GM12878 (cell line): ENCODE measurements at regions not wholly inside any gene's neighbourhood (a gene's known extent, or its start where the extent isn't known, plus 50 kb on each side); places are given as distances from the start of the nearest gene placed in this dataset.

Experiments used
- ATAC-seq: fragments of 200-7000 bp; cut with Tn5 transposase; 3 replicates; pipeline ENCODE4 v1.9.1; 2020; ENCODE audit warnings: mild to moderate bottlenecking, moderate library complexity
- BruUV-seq: library from RNA; stranded (reverse); fragments of 400-500 nt; replicated peaks from 2 replicates; lab custom pipeline; 2021; lab: Mats Ljungman, UMichigan
- CTCF ChIA-PET: fragments of 300-600 bp; sonication (Branson Sonifier 250); formaldehyde crosslinking; extraction: SDS; loops from one replicate; lab custom pipeline; 2021; ENCODE audit warnings: inconsistent platforms; lab: Yijun Ruan, JAX
- POLR2A ChIA-PET: fragments of 350-600 bp; formaldehyde crosslinking; extraction: SDS; loops from one replicate; lab custom pipeline; 2021; ENCODE audit warnings: inconsistent platforms; lab: Charles Lee
- RAD21 ChIA-PET: fragments of 300-600 bp; sonication (Branson Sonifier 250); formaldehyde crosslinking; loops from one replicate; lab custom pipeline; 2023; ENCODE audit warnings: antibody characterized with exemption; ENCODE audit not compliant: unreplicated experiment; lab: Charles Lee
- SMC1A ChIA-PET: fragments of 300-600 bp; sonication (Branson Sonifier 250); formaldehyde crosslinking; loops from one replicate; lab custom pipeline; 2023; ENCODE audit not compliant: unreplicated experiment, uncharacterized antibody; lab: Charles Lee
- DNase-seq: peaks from one replicate; pipeline ENCODE4 v3.0.0-alpha.2; 2011; ENCODE audit warnings: low read depth, low spot score
- FAIRE-seq: peaks from 3 replicates; lab custom pipeline; 2011; peaks lifted over from hg19 to GRCh38; lab: Jason Lieb, UNC
- H2AFZ ChIP-seq: 2 replicates; pipeline ENCODE4 v1.6.0; 2011; ENCODE audit warnings: low read depth, low read length, control low read depth; ENCODE audit not compliant: control insufficient read depth
- H3K27ac ChIP-seq: 2 replicates; pipeline ENCODE4 v1.5.1; 2011; ENCODE audit warnings: control low read depth; ENCODE audit not compliant: control insufficient read depth, insufficient read depth
- H3K27me3 ChIP-seq, 2 experiments: replicated peaks in 1 of 2; 2 replicates each; pipeline versions ENCODE4 v1.6.0 to v1.6.1; 2011; ENCODE audit warnings: low read length in 1 of 2; ENCODE audit not compliant: control insufficient read depth in 2 of 2, insufficient read depth in 2 of 2
- H3K36me3 ChIP-seq, 2 experiments: 2 replicates each; pipeline ENCODE4 v1.5.1; 2011; ENCODE audit warnings: low read length in 1 of 2; ENCODE audit not compliant: control insufficient read depth in 2 of 2, insufficient read depth in 2 of 2
- H3K4me1 ChIP-seq: 2 replicates; pipeline ENCODE4 v1.6.1; 2011; ENCODE audit warnings: mild to moderate bottlenecking, low read length, moderate library complexity, mixed read lengths; ENCODE audit not compliant: control insufficient read depth, insufficient read depth
- H3K4me2 ChIP-seq: 2 replicates; pipeline ENCODE4 v1.6.0; 2011; ENCODE audit warnings: control low read depth; ENCODE audit not compliant: control insufficient read depth, insufficient read depth
- H3K4me3 ChIP-seq: fragments of 200-600 bp; sonication (generic); 2 replicates; pipeline ENCODE4 v1.5.1; 2016
- H3K79me2 ChIP-seq: 2 replicates; pipeline ENCODE4 v1.6.0; 2011; ENCODE audit warnings: low read length; ENCODE audit not compliant: control insufficient read depth, insufficient read depth
- H3K9ac ChIP-seq: 2 replicates; pipeline ENCODE4 v1.8.0; 2011; ENCODE audit warnings: low read length, control low read depth, mixed read lengths; ENCODE audit not compliant: control insufficient read depth, insufficient read depth
- H3K9me3 ChIP-seq: replicated peaks from 3 replicates; pipeline ENCODE4 v1.5.1; 2011; ENCODE audit warnings: mild to moderate bottlenecking, low read length; ENCODE audit not compliant: control insufficient read depth, insufficient read depth
- H4K20me1 ChIP-seq: 2 replicates; pipeline ENCODE4 v1.6.0; 2011; ENCODE audit not compliant: control insufficient read depth, insufficient read depth
- ATF3 ChIP-seq: IDR thresholded peaks from 2 replicates; pipeline ENCODE4 v1.6.1; 2011; ENCODE audit warnings: low read depth, mild to moderate bottlenecking, low read length, moderate library complexity, borderline replicate concordance; ENCODE audit errors: extremely low read depth
- BCLAF1 ChIP-seq: fragments of 450-650 bp; IDR thresholded peaks from 2 replicates; pipeline ENCODE4 v1.6.1; 2017; ENCODE audit warnings: antibody characterized with exemption, mild to moderate bottlenecking, moderate library complexity
- BMI1 ChIP-seq: fragments of 450-650 bp; IDR thresholded peaks from 2 replicates; pipeline ENCODE4 v1.6.1; 2016; ENCODE audit warnings: mild to moderate bottlenecking, moderate library complexity, borderline replicate concordance
- CBFB ChIP-seq: IDR thresholded peaks from 2 replicates; pipeline ENCODE4 v1.6.1; 2016; ENCODE audit warnings: antibody characterized with exemption, low read depth
- CBX3 ChIP-seq: fragments of 200-600 bp; sonication (generic); IDR thresholded peaks from 2 replicates; pipeline ENCODE4 v1.6.1; 2016; ENCODE audit warnings: low read depth, borderline replicate concordance
- CHD2 ChIP-seq: IDR thresholded peaks from 2 replicates; pipeline ENCODE4 v1.6.1; 2011; ENCODE audit warnings: low read depth, low read length, improper control_type of control experiment, borderline replicate concordance
- CUX1 ChIP-seq: IDR thresholded peaks from 2 replicates; pipeline ENCODE4 v1.6.1; 2012; ENCODE audit warnings: improper control_type of control experiment, low read depth, low read length; ENCODE audit not compliant: insufficient replicate concordance
- GATAD2B ChIP-seq: fragments of 450-650 bp; conservative IDR thresholded peaks from 2 replicates; pipeline ENCODE4 v1.6.1; 2017; ENCODE audit warnings: low read depth, mild to moderate bottlenecking, moderate library complexity
- HDAC2 ChIP-seq: fragments of 200-600 bp; sonication (generic); IDR thresholded peaks from 2 replicates; pipeline ENCODE4 v1.6.1; 2017
- HDGF ChIP-seq: fragments of 450-650 bp; IDR thresholded peaks from 2 replicates; pipeline ENCODE4 v1.6.1; 2016; ENCODE audit warnings: antibody characterized with exemption
- KDM1A ChIP-seq: fragments of 200-600 bp; sonication (generic); IDR thresholded peaks from 2 replicates; pipeline ENCODE4 v1.6.1; 2016; ENCODE audit warnings: borderline replicate concordance
- RAD21 ChIP-seq: IDR thresholded peaks from 2 replicates; pipeline ENCODE4 v1.6.1; 2011; ENCODE audit warnings: mild to moderate bottlenecking, low read depth, low read length, moderate library complexity; ENCODE audit not compliant: insufficient read depth
- SMARCA5 ChIP-seq: fragments of 450-650 bp; IDR thresholded peaks from 2 replicates; pipeline ENCODE4 v1.6.1; 2017; ENCODE audit warnings: mild to moderate bottlenecking
- STAT1 ChIP-seq: fragments of 450-650 bp; conservative IDR thresholded peaks from 2 replicates; pipeline ENCODE4 v1.6.1; 2014; ENCODE audit warnings: antibody characterized with exemption, mild to moderate bottlenecking
- SUZ12 ChIP-seq: fragments of 200-600 bp; sonication (generic); IDR thresholded peaks from one replicate; pipeline ENCODE4 v1.6.1; 2018; ENCODE audit warnings: antibody characterized with exemption, mild to moderate bottlenecking; ENCODE audit not compliant: unreplicated experiment
- WGBS: methylation state at CpG from one replicate; pipeline ENCODE4 v1.1.6; 2016; ENCODE audit warnings: low lambda C conversion rate; ENCODE audit not compliant: insufficient replicate concordance, insufficient coverage; ENCODE audit errors: missing lambda C conversion rate; 5-methylcytosine and 5-hydroxymethylcytosine counted together
- in situ Hi-C: fragments of 300-500 bp; cut with MboI; formaldehyde crosslinking; loops from 9 replicates; pipeline ENCODE4 v1.14.3; 2018; ENCODE audit warnings: mixed read lengths
- intact Hi-C: fragments of 100-400 bp; cut with micrococcal nuclease; formaldehyde crosslinking; loops from one replicate; pipeline ENCODE4 v1.14.2; 2022; ENCODE audit not compliant: unreplicated experiment

- no peak overlapping the region for H3K4me2 ChIP-seq
- in situ Hi-C loops = no loop called here
- ATAC-seq (no peak), FAIRE-seq (no peak), DNase-seq (no peak)
- no peaks in the 10 kb centered on the region for H3K36me3 ChIP-seq
- intact Hi-C loops = no loop called here
- H3K79me2 ChIP-seq = no peaks in the 10 kb centered on the region
- SMC1A ChIA-PET = no interaction called here
- no peak overlapping the region for H2AFZ ChIP-seq
- no peak overlapping the region for H3K4me3 ChIP-seq
- POLR2A ChIA-PET = no interaction called here
- RAD21 ChIA-PET = no interaction called here
- H3K4me1 ChIP-seq = no peaks in the 10 kb centered on the region
- H3K27me3 ChIP-seq = peaks cover 2 to 3% of the 10 kb centered on the region in 2 experiments; a peak in 2 of 4 replicates
- CTCF ChIA-PET = no interaction called here
- H3K27ac ChIP-seq = no peak overlapping the region
- no peaks in the 10 kb centered on the region for H4K20me1 ChIP-seq
- H3K9ac ChIP-seq = no peak overlapping the region
- BruUV-seq = no TSS peak
- H3K9me3 ChIP-seq = no peaks in the 10 kb centered on the region
- WGBS = 52% methylated on average over 8 of the region's 8 CpGs
- TF ChIP-seq CBX3 (no peak), BMI1 (no peak), ATF3 (no peak), RAD21 (no peak), CUX1 (no peak), HDGF (no peak), HDAC2 (no peak), STAT1 (no peak), CBFB (no peak), GATAD2B (no peak), SUZ12 (no peak), SMARCA5 (no peak), CHD2 (no peak), BCLAF1 (no peak), KDM1A (no peak)
Measured at GRCh38 chr20:59485576-59486454, 118.5 kb upstream of the PHACTR3 start.
